ENCODE measurements at regions not wholly inside any gene's neighbourhood (a gene's known extent, or its start where the extent isn't known, plus 50 kb on each side); places are given as distances from the start of the nearest gene placed in this dataset.

DNA sequence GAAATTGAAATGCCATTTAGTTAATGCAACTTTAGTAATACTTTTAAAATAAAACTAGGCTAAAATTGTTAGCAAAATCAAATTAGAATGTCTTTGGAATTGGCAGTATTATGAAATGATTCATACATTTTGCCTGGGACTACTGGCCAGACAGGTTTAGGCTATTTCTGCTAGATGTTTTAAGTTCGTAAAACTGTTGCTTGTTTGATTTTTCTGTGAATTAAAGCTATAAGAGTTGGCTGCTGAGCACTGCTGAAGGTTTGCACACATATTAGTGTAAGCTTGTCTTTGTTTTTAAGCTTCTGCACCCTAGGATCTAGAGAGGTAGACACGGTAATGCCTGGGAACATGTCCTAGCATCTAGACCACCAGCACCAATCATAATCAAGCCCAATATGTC, 1094.6 kb upstream of the ADGRL4 start:
- no peaks in the 10 kb centered on the region for H3K36me3 ChIP-seq
- 63 to 87% methylated on average over 2 of the region's 2 CpGs for WGBS, 2 donors
- no peaks in the 10 kb centered on the region for H3K27me3 ChIP-seq
- peaks cover 0 to 50% (median 6%) of the 10 kb centered on the region in 11 donors for H3K9me3 ChIP-seq
- H3K4me1 ChIP-seq = no peaks in the 10 kb centered on the region
- H3K27ac ChIP-seq = no peak overlapping the region
- TF ChIP-seq, protein P1, sequence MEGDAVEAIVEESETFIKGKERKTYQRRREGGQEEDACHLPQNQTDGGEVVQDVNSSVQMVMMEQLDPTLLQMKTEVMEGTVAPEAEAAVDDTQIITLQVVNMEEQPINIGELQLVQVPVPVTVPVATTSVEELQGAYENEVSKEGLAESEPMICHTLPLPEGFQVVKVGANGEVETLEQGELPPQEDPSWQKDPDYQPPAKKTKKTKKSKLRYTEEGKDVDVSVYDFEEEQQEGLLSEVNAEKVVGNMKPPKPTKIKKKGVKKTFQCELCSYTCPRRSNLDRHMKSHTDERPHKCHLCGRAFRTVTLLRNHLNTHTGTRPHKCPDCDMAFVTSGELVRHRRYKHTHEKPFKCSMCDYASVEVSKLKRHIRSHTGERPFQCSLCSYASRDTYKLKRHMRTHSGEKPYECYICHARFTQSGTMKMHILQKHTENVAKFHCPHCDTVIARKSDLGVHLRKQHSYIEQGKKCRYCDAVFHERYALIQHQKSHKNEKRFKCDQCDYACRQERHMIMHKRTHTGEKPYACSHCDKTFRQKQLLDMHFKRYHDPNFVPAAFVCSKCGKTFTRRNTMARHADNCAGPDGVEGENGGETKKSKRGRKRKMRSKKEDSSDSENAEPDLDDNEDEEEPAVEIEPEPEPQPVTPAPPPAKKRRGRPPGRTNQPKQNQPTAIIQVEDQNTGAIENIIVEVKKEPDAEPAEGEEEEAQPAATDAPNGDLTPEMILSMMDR (IDR thresholded peaks at IDR 0.05) = no peak
- intact Hi-C loops (cut with DNase I) = no loop called here
- no peak overlapping the region for H3K4me3 ChIP-seq
- ATAC-seq (no peak), DNase-seq (no peak)

DNA sequence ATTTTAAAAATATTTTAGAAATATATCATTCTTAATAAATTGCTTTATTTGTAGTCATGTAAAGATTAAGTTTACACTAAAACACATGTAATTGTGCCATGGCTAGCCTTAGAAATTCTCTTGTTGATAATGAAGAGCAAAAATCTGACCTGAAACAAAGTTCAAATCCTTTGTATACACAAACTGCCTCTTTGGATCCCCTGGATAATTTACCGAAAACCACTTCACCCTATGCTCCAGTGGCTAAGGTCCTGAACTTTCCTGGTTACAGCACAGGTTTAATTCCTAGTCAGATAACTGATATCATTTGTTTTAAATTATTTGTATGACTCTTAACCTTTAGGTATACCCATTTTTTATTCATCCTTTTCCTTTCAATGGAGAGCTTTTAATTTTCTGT, 1093.2 kb upstream of the ADGRL4 start:
- Histone ChIP-seq H3K4me1 (no peaks in the 10 kb centered on the region), H3K9me3 (peaks cover 0 to 56% (median 6%) of the 10 kb centered on the region in 11 donors), H3K36me3 (no peaks in the 10 kb centered on the region), H3K27ac (no peak overlapping the region), H3K27me3 (no peaks in the 10 kb centered on the region), H3K4me3 (no peak overlapping the region)
- no peak for DNase-seq
- TF ChIP-seq, protein P1 (IDR thresholded peaks at IDR 0.05) = no peak
- ATAC-seq = no peak
- WGBS, 2 donors = 97 to 100% methylated on average over 1 of the region's 1 CpG
- intact Hi-C loops (cut with DNase I) = no loop called here

DNA sequence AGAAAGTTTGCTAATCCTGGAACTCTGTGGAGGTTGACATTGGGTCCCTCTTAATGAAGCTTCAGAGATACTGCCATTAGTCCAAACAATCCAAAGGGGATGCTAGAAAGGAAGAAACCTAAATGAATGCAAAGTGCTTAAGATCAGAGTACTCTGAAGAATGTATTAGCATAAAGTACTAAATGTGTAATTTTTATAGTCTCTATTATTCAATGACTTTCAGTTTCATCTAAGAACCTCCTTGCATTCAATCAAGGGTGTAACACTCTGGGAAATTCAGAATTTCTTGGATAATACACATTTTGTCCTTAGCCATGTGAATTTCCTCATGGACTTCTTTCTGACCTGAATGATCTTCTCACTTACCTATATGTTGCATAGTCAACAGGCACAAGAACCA, 1078.5 kb upstream of the ADGRL4 start:
- TF ChIP-seq, protein P1 (IDR thresholded peaks at IDR 0.05) = no peak

DNA sequence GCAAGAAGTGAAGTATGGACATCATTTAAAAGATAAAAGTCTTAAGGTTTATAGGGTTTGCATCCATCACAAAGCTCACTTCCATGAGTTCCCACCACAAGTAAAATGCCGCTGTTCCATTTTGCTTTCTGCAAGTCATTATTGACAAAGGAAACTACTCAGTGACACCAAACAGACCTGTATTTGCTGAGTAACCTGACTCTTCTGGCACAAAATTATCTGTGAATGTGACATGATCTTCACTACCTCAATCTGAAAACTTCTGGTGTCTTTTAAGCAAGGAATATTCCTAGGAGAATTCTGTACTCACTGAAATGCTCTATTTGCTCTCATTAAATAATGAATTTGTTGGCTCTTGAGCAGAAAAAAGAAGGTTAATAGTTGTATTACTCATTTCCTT, 1077.4 kb upstream of the ADGRL4 start:
- Histone ChIP-seq H3K27ac (no peak overlapping the region), H3K9me3 (peaks cover 0 to 8% (median 0%) of the 10 kb centered on the region in 11 donors), H3K27me3 (no peaks in the 10 kb centered on the region), H3K4me1 (no peaks in the 10 kb centered on the region), H3K4me3 (no peak overlapping the region), H3K36me3 (no peaks in the 10 kb centered on the region)
- intact Hi-C loops (cut with DNase I) = no loop called here
- WGBS, 2 donors = 93 to 95% methylated on average over 1 of the region's 1 CpG
- no peak for DNase-seq
- TF ChIP-seq, protein P1 (IDR thresholded peaks at IDR 0.05) = no peak
- no peak for ATAC-seq

More for the DNA sequence above, 1078.5 kb upstream of the ADGRL4 start:
- intact Hi-C loops (cut with DNase I) = no loop called here
- H3K36me3 ChIP-seq = no peaks in the 10 kb centered on the region
- no peak overlapping the region for H3K4me3 ChIP-seq
- no peaks in the 10 kb centered on the region for H3K4me1 ChIP-seq
- ATAC-seq (no peak), DNase-seq (no peak)
- peaks cover 0 to 18% (median 0%) of the 10 kb centered on the region in 11 donors for H3K9me3 ChIP-seq
- no peak overlapping the region for H3K27ac ChIP-seq
- no peaks in the 10 kb centered on the region for H3K27me3 ChIP-seq

DNA sequence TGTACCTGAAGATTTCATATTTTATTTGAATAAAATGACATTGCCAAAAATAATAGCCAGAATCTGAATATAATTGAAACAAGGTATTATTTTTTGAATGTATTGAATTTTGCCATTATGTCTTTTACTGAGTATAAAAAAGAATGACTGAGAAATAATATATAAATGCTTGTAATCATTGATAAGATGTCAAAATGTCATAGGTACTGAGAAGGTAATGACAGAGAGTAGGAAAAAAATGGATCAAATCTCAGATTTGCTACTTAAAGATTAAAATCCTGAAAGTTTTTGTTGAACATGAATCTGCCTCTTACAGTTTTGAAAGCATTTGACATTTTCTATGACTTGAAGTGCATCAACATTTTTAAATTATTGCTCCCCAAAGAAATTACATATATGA, 1069.9 kb upstream of the ADGRL4 start:
- Histone ChIP-seq H3K27ac (no peak overlapping the region), H3K4me1 (no peaks in the 10 kb centered on the region), H3K9me3 (peaks cover 0 to 4% (median 0%) of the 10 kb centered on the region in 11 donors), H3K27me3 (no peaks in the 10 kb centered on the region), H3K36me3 (no peaks in the 10 kb centered on the region), H3K4me3 (no peak overlapping the region)
- TF ChIP-seq, protein P1 (IDR thresholded peaks at IDR 0.05) = no peak
- intact Hi-C loops (cut with DNase I) = no loop called here
- ATAC-seq (no peak), DNase-seq (no peak)
